HG03280 (cell line): ENCODE measurements at regions not wholly inside any gene's neighbourhood (a gene's known extent, or its start where the extent isn't known, plus 50 kb on each side); places are given as distances from the start of the nearest gene placed in this dataset.

ENCODE experiments used
- ATAC-seq: cut with Tn5 transposase; IDR thresholded peaks from one replicate; pipeline ENCODE4 v1.9.1; 2021; ENCODE audit warnings: mild to moderate bottlenecking, moderate library complexity; ENCODE audit not compliant: unreplicated experiment

- no peak for ATAC-seq
Observed at GRCh38 chr2:203789618-203790017, 78.0 kb upstream of the CTLA4 start.

GRCh38 chr2:203790134-203790852 lies 77.3 kb upstream of the CTLA4 start:
- ATAC-seq, result no peak

- ATAC-seq, result no peak
Observed at GRCh38 chr2:203796248-203797010, 71.1 kb upstream of the CTLA4 start.

GRCh38 chr2:203797276-203797675 lies 70.3 kb upstream of the CTLA4 start:
- no peak for ATAC-seq

- no peak for ATAC-seq
Observed at GRCh38 chr2:203797712-203798111, 69.9 kb upstream of the CTLA4 start.

- no peak for ATAC-seq
Observed at GRCh38 chr2:203798296-203799087, 69.1 kb upstream of the CTLA4 start.

GRCh38 chr2:203799908-203800307 lies 67.7 kb upstream of the CTLA4 start:
- peak; percentile 90 for ATAC-seq

GRCh38 chr2:203800783-203801182 lies 66.8 kb upstream of the CTLA4 start:
- ATAC-seq, result no peak

GRCh38 chr2:203802342-203803052 lies 65.1 kb upstream of the CTLA4 start:
- no peak for ATAC-seq

GRCh38 chr2:203803053-203803429 lies 64.5 kb upstream of the CTLA4 start:
- no peak for ATAC-seq

- no peak for ATAC-seq
Observed at GRCh38 chr2:203804070-203804469, 63.5 kb upstream of the CTLA4 start.

GRCh38 chr2:203804764-203805485 lies 62.6 kb upstream of the CTLA4 start:
- ATAC-seq, result no peak

- no peak for ATAC-seq
Observed at GRCh38 chr2:203805486-203805838, 62.1 kb upstream of the CTLA4 start.

GRCh38 chr2:203806761-203807160 lies 60.8 kb upstream of the CTLA4 start:
- ATAC-seq, result no peak

GRCh38 chr2:203808046-203808750 lies 59.4 kb upstream of the CTLA4 start:
- ATAC-seq, result no peak

- ATAC-seq, result no peak
Observed at GRCh38 chr2:203809084-203809521, 58.5 kb upstream of the CTLA4 start.

- ATAC-seq, result no peak
Observed at GRCh38 chr2:203809991-203810510, 57.5 kb upstream of the CTLA4 start.

GRCh38 chr2:203811491-203812221 lies 55.9 kb upstream of the CTLA4 start:
- no peak for ATAC-seq
